Parathyroid adenoma (tissue), 2 donors: ENCODE measurements at regions not wholly inside any gene's neighbourhood (a gene's known extent, or its start where the extent isn't known, plus 50 kb on each side); places are given as distances from the start of the nearest gene placed in this dataset.

Experiments used
- H2AFZ ChIP-seq: fragments of 300-600 bp; sonication (generic); one replicate; pipeline ENCODE4 v1.7.0; 2017; ENCODE audit warnings: antibody characterized with exemption, mild to moderate bottlenecking
- H3K27ac ChIP-seq: fragments of 300-600 bp; sonication (generic); one replicate; pipeline ENCODE4 v1.7.0; 2017
- H3K27me3 ChIP-seq: fragments of 300-600 bp; sonication (generic); one replicate; pipeline ENCODE4 v1.7.0; 2017; ENCODE audit warnings: low read length; ENCODE audit not compliant: control insufficient read depth, insufficient read depth
- H3K36me3 ChIP-seq: fragments of 300-600 bp; sonication (generic); one replicate; pipeline ENCODE4 v1.7.0; 2017; ENCODE audit warnings: low read length; ENCODE audit not compliant: control insufficient read depth, insufficient read depth
- H3K4me1 ChIP-seq: fragments of 300-600 bp; sonication (generic); one replicate; pipeline ENCODE4 v1.7.0; 2017; ENCODE audit warnings: control low read depth
- H3K4me2 ChIP-seq: fragments of 300-600 bp; sonication (generic); one replicate; pipeline ENCODE4 v1.7.0; 2017; ENCODE audit warnings: low read length
- H3K4me3 ChIP-seq: fragments of 300-600 bp; sonication (generic); one replicate; pipeline ENCODE4 v1.7.0; 2017; ENCODE audit warnings: low read depth, low read length
- H3K79me2 ChIP-seq: fragments of 300-600 bp; sonication (generic); one replicate; pipeline ENCODE4 v1.7.0; 2017; ENCODE audit warnings: control low read depth
- H3K9ac ChIP-seq: fragments of 300-600 bp; sonication (generic); one replicate; pipeline ENCODE4 v1.7.0; 2017; ENCODE audit warnings: mild to moderate bottlenecking
- H3K9me3 ChIP-seq: fragments of 300-600 bp; sonication (generic); one replicate; pipeline ENCODE4 v1.7.0; 2017; ENCODE audit warnings: low read length; ENCODE audit not compliant: control insufficient read depth
- TF ChIP-seq, protein P1 (sequence below): fragments of 300-600 bp; sonication (generic); IDR thresholded peaks from one replicate; pipeline ENCODE4 v1.7.0; 2017; ENCODE audit warnings: antibody characterized with exemption, mild to moderate bottlenecking
- donor health status: primary hyperparathyroidism.

DNA sequence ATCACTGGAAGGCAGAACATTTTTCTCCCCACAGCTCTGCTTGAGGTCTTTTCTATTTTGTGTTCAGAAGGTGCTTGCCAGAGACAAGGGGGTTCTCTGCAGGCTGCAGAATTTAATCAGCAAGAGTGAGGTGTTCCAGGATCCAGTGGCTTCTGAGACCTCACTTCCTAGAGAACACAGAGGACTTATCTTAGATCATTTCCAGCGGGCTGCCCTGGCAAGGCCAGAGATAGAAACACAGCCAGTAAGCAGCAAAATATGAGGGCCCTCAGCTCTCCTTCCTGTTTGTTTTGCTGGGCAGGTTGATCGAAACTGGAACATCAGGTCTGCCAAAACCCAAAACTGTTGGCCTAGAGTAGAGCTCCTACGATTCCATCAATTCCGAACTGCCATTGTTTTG lies 187.3 kb downstream of the DIRAS2 start:
- peak overlapping the region; percentile 45 for H3K27ac ChIP-seq
- H3K27me3 ChIP-seq = no peaks in the 10 kb centered on the region
- H2AFZ ChIP-seq = no peak overlapping the region
- TF ChIP-seq, protein P1, sequence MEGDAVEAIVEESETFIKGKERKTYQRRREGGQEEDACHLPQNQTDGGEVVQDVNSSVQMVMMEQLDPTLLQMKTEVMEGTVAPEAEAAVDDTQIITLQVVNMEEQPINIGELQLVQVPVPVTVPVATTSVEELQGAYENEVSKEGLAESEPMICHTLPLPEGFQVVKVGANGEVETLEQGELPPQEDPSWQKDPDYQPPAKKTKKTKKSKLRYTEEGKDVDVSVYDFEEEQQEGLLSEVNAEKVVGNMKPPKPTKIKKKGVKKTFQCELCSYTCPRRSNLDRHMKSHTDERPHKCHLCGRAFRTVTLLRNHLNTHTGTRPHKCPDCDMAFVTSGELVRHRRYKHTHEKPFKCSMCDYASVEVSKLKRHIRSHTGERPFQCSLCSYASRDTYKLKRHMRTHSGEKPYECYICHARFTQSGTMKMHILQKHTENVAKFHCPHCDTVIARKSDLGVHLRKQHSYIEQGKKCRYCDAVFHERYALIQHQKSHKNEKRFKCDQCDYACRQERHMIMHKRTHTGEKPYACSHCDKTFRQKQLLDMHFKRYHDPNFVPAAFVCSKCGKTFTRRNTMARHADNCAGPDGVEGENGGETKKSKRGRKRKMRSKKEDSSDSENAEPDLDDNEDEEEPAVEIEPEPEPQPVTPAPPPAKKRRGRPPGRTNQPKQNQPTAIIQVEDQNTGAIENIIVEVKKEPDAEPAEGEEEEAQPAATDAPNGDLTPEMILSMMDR = no peak
- H3K79me2 ChIP-seq = no peaks in the 10 kb centered on the region
- no peaks in the 10 kb centered on the region for H3K36me3 ChIP-seq
- H3K9me3 ChIP-seq = no peaks in the 10 kb centered on the region
- H3K4me1 ChIP-seq = no peaks in the 10 kb centered on the region
- H3K4me2 ChIP-seq = no peak overlapping the region
- no peak overlapping the region for H3K4me3 ChIP-seq
- no peak overlapping the region for H3K9ac ChIP-seq

DNA sequence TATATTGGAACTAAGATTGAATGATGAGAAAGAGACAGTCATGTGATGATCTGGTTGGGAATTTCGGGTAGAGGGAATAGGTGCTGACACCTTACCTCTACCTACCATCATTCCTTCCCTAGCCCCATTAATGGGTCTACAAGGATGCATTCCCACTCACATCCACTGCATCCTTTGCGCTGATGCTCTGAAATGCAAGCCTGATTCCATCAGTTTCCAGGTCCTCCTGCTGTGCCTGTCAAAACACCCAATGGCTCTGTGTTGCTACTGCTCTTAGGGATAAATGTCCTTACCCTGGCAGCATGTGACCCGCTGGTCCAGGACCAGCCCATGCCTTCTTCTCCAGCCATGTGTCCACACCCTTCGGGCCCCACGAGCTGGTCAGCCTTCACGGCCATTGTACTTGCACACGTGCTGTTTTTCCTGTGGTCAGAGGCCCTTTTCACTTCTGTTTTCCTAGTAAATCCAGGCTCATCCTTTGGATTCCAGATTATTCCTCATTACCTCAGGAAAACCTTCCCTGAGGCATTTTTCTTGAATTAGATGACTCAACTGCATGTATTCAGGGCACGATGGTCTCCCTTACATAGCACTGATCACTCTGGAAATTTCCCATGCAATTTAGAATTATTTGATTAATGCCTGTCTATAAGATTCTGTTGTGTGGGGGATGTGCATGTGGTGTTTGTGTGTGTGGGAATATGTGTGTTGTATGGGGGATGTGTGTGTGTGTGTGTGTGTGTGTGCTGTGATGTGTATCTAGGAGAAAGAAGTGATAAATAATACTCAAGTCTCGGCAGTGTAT lies 185.0 kb downstream of the DIRAS2 start:
- Histone ChIP-seq H3K4me3 (no peak overlapping the region), H3K9me3 (no peaks in the 10 kb centered on the region), H3K27ac (no peak overlapping the region), H3K79me2 (no peaks in the 10 kb centered on the region), H3K9ac (no peak overlapping the region), H3K27me3 (no peaks in the 10 kb centered on the region), H2AFZ (no peak overlapping the region), H3K4me2 (no peak overlapping the region), H3K36me3 (no peaks in the 10 kb centered on the region), H3K4me1 (no peaks in the 10 kb centered on the region)
- TF ChIP-seq, protein P1 = no peak

GRCh38 chr9:90458485-90458884 lies 184.1 kb downstream of the DIRAS2 start:
- TF ChIP-seq, protein P1 = no peak
- Histone ChIP-seq H3K4me3 (no peak overlapping the region), H3K4me1 (no peaks in the 10 kb centered on the region)

DNA sequence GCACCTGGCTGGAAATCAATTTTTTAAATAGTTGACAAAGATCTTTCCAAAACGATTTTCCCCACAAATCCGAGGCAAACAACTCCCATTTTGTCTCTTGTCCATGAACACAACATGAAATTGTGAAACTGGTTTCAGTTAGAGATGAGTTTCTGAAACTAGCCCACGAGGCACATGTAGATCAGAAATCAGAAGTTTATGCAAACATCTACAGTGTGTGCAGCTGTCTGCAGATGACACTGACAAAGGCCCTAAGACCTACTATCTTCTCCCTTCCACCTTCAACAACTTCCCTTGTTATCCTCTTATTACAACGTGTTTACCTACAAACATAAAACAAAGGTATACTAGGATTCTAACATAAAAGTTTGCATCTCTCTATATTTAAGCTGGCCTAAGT lies 183.3 kb downstream of the DIRAS2 start:
- no peaks in the 10 kb centered on the region for H3K9me3 ChIP-seq
- peak overlapping the region; percentile 25 for H2AFZ ChIP-seq
- H3K36me3 ChIP-seq = no peaks in the 10 kb centered on the region
- no peak overlapping the region for H3K9ac ChIP-seq
- TF ChIP-seq, protein P1 = no peak
- no peak overlapping the region for H3K27ac ChIP-seq
- H3K4me1 ChIP-seq = no peaks in the 10 kb centered on the region
- H3K79me2 ChIP-seq = no peaks in the 10 kb centered on the region
- no peaks in the 10 kb centered on the region for H3K27me3 ChIP-seq
- no peak overlapping the region for H3K4me3 ChIP-seq
- no peak overlapping the region for H3K4me2 ChIP-seq

More at GRCh38 chr9:90458485-90458884, 184.1 kb downstream of the DIRAS2 start:
- Histone ChIP-seq H2AFZ (no peak overlapping the region), H3K9me3 (no peaks in the 10 kb centered on the region), H3K27me3 (no peaks in the 10 kb centered on the region), H3K27ac (no peak overlapping the region), H3K36me3 (no peaks in the 10 kb centered on the region), H3K4me2 (no peak overlapping the region), H3K9ac (no peak overlapping the region), H3K79me2 (no peaks in the 10 kb centered on the region)

- Histone ChIP-seq H3K27ac (no peak overlapping the region), H3K4me2 (no peak overlapping the region), H3K4me1 (no peaks in the 10 kb centered on the region), H3K27me3 (no peaks in the 10 kb centered on the region), H3K36me3 (no peaks in the 10 kb centered on the region), H3K9ac (no peak overlapping the region), H3K79me2 (no peaks in the 10 kb centered on the region), H3K4me3 (no peak overlapping the region), H3K9me3 (no peaks in the 10 kb centered on the region), H2AFZ (peak overlapping the region; percentile 54)
- TF ChIP-seq, protein P1 = no peak
These were observed 182.4 kb downstream of the DIRAS2 start for GRCh38 chr9:90460220-90460619.
